SK-N-SH treated with all-trans-retinoic acid at 6 μM for 48 hours (cell line): ENCODE measurements at regions not wholly inside any gene's neighbourhood (a gene's known extent, or its start where the extent isn't known, plus 50 kb on each side); places are given as distances from the start of the nearest gene placed in this dataset.

Experiments
- ATAC-seq: fragments of 200-7000 bp; cut with Tn5 transposase; 3 replicates; pipeline ENCODE4 v1.9.1; 2020; ENCODE audit warnings: mild to moderate bottlenecking, moderate library complexity
- ARNTL ChIP-seq: fragments of 450-650 bp; formaldehyde crosslinking; IDR thresholded peaks from 2 replicates; pipeline ENCODE4 v1.5.0; 2020; ENCODE audit warnings: low read depth, mild to moderate bottlenecking, moderate library complexity, borderline replicate concordance
- BACH2 ChIP-seq: fragments of 250-450 bp; sonication (Bioruptor Pico); IDR thresholded peaks from 2 replicates; pipeline ENCODE4 v1.9.0; 2021; ENCODE audit warnings: mild to moderate bottlenecking, borderline replicate concordance
- CSDC2 ChIP-seq: fragments of 250-450 bp; sonication (Bioruptor Pico); IDR thresholded peaks from 2 replicates; pipeline ENCODE4 v1.5.0; 2020; ENCODE audit warnings: mild to moderate bottlenecking, moderate library complexity
- GLIS3 ChIP-seq: fragments of 250-450 bp; sonication (Bioruptor Pico); IDR thresholded peaks from 2 replicates; pipeline ENCODE4 v1.5.0; 2020; ENCODE audit warnings: mild to moderate bottlenecking, moderate library complexity
- ISL1 ChIP-seq: fragments of 250-450 bp; sonication (Bioruptor Pico); IDR thresholded peaks from 2 replicates; pipeline ENCODE4 v2.1.2; 2022; ENCODE audit warnings: mild to moderate bottlenecking, moderate library complexity
- SNAI2 ChIP-seq: fragments of 250-450 bp; sonication (Bioruptor Pico); IDR thresholded peaks from 2 replicates; pipeline ENCODE4 v1.5.0; 2020; ENCODE audit warnings: mild to moderate bottlenecking, moderate library complexity
- TOX ChIP-seq: fragments of 250-450 bp; sonication (Bioruptor Pico); IDR thresholded peaks from 2 replicates; pipeline ENCODE4 v1.8.0; 2021; ENCODE audit warnings: mild to moderate bottlenecking, moderate library complexity, borderline replicate concordance
- ZC3H10 ChIP-seq: fragments of 250-450 bp; sonication (Bioruptor Pico); IDR thresholded peaks from 2 replicates; pipeline ENCODE4 v1.5.1; 2021; ENCODE audit warnings: mild to moderate bottlenecking, moderate library complexity
- ZFP30 ChIP-seq: fragments of 450-650 bp; formaldehyde crosslinking; IDR thresholded peaks from 2 replicates; pipeline ENCODE4 v1.5.0; 2022; ENCODE audit warnings: mild to moderate bottlenecking, moderate library complexity
- ZNF565 ChIP-seq: fragments of 450-650 bp; formaldehyde crosslinking; conservative IDR thresholded peaks from 2 replicates; pipeline ENCODE4 v1.5.0; 2020; ENCODE audit warnings: low read depth, mild to moderate bottlenecking, moderate library complexity
- ZNF70 ChIP-seq: fragments of 450-650 bp; formaldehyde crosslinking; IDR thresholded peaks from 2 replicates; pipeline ENCODE4 v1.5.0; 2020; ENCODE audit warnings: mild to moderate bottlenecking, moderate library complexity
- ZNF8 ChIP-seq: fragments of 450-650 bp; formaldehyde crosslinking; IDR thresholded peaks from 2 replicates; pipeline ENCODE4 v1.5.0; 2020; ENCODE audit warnings: mild to moderate bottlenecking, moderate library complexity
- TF ChIP-seq, protein P1 (sequence below): fragments of 250-450 bp; sonication (Bioruptor Pico); IDR thresholded peaks from 2 replicates; pipeline ENCODE4 v1.8.0; 2021; ENCODE audit warnings: low read depth, mild to moderate bottlenecking, moderate library complexity, borderline replicate concordance
- TF ChIP-seq, protein P2 (sequence below): fragments of 250-450 bp; sonication (Bioruptor Pico); IDR thresholded peaks from 2 replicates; pipeline ENCODE4 v1.5.1; 2020; ENCODE audit warnings: low read depth, mild to moderate bottlenecking, moderate library complexity
- TF ChIP-seq, protein P3 (sequence below): fragments of 250-450 bp; sonication (Bioruptor Pico); IDR thresholded peaks from 2 replicates; pipeline ENCODE4 v1.8.0; 2020; ENCODE audit warnings: mild to moderate bottlenecking, moderate library complexity, borderline replicate concordance
- TF ChIP-seq, protein P4 (sequence below): fragments of 250-450 bp; sonication (Bioruptor Pico); IDR thresholded peaks from 2 replicates; pipeline ENCODE4 v1.5.1; 2021; ENCODE audit warnings: mild to moderate bottlenecking, moderate library complexity
- TF ChIP-seq, protein P5 (sequence below): fragments of 250-450 bp; sonication (Bioruptor Pico); IDR thresholded peaks from 2 replicates; pipeline ENCODE4 v1.5.0; 2020; ENCODE audit warnings: mild to moderate bottlenecking, moderate library complexity

DNA sequence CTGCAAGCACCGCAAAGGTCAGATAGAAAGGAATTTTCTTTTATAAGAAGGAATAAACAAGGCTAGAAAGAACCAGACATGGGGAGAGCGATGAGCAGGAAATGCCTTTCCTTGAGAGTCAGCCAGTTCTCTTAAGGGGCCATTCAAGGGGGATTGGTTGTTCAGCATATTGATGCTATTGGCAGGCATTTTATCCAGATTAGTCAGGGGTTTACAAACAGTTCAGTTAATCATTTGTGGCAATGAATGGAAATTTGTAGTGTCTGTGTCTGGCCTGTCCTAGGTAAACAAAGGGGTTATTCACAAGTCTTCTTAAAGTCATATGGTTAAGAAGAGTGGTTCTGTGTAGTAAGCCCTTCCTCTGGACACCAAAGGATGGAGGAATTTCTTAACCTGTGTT, 184.7 kb upstream of the FRMPD4 start (continued):
- TF ChIP-seq, protein P1, sequence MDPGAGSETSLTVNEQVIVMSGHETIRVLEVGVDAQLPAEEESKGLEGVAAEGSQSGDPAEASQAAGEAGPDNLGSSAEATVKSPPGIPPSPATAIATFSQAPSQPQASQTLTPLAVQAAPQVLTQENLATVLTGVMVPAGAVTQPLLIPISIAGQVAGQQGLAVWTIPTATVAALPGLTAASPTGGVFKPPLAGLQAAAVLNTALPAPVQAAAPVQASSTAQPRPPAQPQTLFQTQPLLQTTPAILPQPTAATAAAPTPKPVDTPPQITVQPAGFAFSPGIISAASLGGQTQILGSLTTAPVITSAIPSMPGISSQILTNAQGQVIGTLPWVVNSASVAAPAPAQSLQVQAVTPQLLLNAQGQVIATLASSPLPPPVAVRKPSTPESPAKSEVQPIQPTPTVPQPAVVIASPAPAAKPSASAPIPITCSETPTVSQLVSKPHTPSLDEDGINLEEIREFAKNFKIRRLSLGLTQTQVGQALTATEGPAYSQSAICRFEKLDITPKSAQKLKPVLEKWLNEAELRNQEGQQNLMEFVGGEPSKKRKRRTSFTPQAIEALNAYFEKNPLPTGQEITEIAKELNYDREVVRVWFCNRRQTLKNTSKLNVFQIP (CRISPR knock-in tag): no peak
- TF ChIP-seq ZNF8: no peak
- TF ChIP-seq TOX (CRISPR knock-in tag): no peak
- no peak for TF ChIP-seq ARNTL (CRISPR knock-in tag)
- no peak for TF ChIP-seq ZFP30 (CRISPR knock-in tag)

DNA sequence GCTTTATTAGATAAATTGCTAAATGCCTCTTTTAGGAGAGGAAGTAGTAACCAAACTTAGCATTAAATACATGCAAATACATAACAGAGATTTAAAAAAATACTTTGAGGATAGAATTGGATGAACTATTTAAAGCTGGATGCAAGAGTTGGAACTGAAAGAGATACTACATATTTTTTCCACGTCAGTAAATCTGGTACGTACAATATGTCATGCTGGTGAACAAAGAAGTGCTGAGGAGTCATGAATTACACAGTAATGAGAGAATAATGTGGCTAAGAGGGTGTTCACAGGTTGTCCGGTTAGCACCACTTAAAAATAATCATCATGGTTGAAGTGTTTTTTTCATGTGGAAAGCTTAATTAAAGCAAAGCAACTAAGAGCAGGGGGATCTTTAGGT, 184.1 kb upstream of the FRMPD4 start:
- TF ChIP-seq SNAI2 (CRISPR knock-in tag): no peak
- TF ChIP-seq ISL1 (CRISPR knock-in tag): no peak
- TF ChIP-seq ZNF565 (CRISPR knock-in tag): no peak
- no peak for TF ChIP-seq ZNF70 (CRISPR knock-in tag)
- TF ChIP-seq ZNF8: no peak
- TF ChIP-seq ARNTL (CRISPR knock-in tag): no peak
- TF ChIP-seq CSDC2 (CRISPR knock-in tag): no peak
- TF ChIP-seq BACH2 (CRISPR knock-in tag): no peak
- TF ChIP-seq ZFP30 (CRISPR knock-in tag): no peak
- TF ChIP-seq, protein P2, sequence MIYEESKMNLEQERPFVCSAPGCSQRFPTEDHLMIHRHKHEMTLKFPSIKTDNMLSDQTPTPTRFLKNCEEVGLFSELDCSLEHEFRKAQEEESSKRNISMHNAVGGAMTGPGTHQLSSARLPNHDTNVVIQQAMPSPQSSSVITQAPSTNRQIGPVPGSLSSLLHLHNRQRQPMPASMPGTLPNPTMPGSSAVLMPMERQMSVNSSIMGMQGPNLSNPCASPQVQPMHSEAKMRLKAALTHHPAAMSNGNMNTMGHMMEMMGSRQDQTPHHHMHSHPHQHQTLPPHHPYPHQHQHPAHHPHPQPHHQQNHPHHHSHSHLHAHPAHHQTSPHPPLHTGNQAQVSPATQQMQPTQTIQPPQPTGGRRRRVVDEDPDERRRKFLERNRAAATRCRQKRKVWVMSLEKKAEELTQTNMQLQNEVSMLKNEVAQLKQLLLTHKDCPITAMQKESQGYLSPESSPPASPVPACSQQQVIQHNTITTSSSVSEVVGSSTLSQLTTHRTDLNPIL (CRISPR knock-in tag): no peak
- TF ChIP-seq, protein P3, sequence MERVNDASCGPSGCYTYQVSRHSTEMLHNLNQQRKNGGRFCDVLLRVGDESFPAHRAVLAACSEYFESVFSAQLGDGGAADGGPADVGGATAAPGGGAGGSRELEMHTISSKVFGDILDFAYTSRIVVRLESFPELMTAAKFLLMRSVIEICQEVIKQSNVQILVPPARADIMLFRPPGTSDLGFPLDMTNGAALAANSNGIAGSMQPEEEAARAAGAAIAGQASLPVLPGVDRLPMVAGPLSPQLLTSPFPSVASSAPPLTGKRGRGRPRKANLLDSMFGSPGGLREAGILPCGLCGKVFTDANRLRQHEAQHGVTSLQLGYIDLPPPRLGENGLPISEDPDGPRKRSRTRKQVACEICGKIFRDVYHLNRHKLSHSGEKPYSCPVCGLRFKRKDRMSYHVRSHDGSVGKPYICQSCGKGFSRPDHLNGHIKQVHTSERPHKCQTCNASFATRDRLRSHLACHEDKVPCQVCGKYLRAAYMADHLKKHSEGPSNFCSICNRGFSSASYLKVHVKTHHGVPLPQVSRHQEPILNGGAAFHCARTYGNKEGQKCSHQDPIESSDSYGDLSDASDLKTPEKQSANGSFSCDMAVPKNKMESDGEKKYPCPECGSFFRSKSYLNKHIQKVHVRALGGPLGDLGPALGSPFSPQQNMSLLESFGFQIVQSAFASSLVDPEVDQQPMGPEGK (CRISPR knock-in tag): no peak
- ATAC-seq: no peak

DNA sequence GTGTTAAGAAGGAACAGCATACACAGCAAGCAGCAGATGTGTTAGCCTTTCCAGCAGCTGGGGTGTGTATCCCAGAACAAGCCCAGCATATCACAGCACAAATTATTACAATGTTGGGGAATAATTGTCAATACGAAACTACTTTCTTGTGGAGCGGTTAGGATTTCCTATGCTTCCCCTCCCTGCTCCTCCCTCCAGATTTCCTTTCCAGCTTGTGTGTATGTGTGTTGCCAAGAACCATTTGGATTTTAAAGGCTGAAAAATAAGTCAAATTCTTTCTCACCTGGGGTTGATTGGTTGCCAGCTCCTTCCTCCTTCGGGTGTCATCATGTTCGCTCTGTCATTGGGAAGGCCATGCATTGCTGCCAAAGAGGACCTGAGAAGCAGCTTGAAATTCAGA, 178.2 kb upstream of the FRMPD4 start:
- TF ChIP-seq BACH2 (CRISPR knock-in tag) (no peak), GLIS3 (CRISPR knock-in tag) (no peak), ZC3H10 (CRISPR knock-in tag) (no peak), ZNF70 (CRISPR knock-in tag) (no peak), CSDC2 (CRISPR knock-in tag) (no peak), ZNF8 (no peak), ZNF565 (CRISPR knock-in tag) (no peak), ZFP30 (CRISPR knock-in tag) (no peak)
- TF ChIP-seq, protein P3 (CRISPR knock-in tag): no peak
- TF ChIP-seq, protein P4, sequence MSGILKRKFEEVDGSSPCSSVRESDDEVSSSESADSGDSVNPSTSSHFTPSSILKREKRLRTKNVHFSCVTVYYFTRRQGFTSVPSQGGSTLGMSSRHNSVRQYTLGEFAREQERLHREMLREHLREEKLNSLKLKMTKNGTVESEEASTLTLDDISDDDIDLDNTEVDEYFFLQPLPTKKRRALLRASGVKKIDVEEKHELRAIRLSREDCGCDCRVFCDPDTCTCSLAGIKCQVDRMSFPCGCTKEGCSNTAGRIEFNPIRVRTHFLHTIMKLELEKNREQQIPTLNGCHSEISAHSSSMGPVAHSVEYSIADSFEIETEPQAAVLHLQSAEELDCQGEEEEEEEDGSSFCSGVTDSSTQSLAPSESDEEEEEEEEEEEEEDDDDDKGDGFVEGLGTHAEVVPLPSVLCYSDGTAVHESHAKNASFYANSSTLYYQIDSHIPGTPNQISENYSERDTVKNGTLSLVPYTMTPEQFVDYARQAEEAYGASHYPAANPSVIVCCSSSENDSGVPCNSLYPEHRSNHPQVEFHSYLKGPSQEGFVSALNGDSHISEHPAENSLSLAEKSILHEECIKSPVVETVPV (CRISPR knock-in tag): no peak
- TF ChIP-seq, protein P1 (CRISPR knock-in tag): no peak
- TF ChIP-seq, protein P5, sequence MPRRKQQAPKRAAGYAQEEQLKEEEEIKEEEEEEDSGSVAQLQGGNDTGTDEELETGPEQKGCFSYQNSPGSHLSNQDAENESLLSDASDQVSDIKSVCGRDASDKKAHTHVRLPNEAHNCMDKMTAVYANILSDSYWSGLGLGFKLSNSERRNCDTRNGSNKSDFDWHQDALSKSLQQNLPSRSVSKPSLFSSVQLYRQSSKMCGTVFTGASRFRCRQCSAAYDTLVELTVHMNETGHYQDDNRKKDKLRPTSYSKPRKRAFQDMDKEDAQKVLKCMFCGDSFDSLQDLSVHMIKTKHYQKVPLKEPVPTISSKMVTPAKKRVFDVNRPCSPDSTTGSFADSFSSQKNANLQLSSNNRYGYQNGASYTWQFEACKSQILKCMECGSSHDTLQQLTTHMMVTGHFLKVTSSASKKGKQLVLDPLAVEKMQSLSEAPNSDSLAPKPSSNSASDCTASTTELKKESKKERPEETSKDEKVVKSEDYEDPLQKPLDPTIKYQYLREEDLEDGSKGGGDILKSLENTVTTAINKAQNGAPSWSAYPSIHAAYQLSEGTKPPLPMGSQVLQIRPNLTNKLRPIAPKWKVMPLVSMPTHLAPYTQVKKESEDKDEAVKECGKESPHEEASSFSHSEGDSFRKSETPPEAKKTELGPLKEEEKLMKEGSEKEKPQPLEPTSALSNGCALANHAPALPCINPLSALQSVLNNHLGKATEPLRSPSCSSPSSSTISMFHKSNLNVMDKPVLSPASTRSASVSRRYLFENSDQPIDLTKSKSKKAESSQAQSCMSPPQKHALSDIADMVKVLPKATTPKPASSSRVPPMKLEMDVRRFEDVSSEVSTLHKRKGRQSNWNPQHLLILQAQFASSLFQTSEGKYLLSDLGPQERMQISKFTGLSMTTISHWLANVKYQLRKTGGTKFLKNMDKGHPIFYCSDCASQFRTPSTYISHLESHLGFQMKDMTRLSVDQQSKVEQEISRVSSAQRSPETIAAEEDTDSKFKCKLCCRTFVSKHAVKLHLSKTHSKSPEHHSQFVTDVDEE (CRISPR knock-in tag): no peak
- ATAC-seq: no peak
